Nephron progenitor cell (in vitro differentiated cells): ENCODE measurements at regions not wholly inside any gene's neighbourhood (a gene's known extent, or its start where the extent isn't known, plus 50 kb on each side); places are given as distances from the start of the nearest gene placed in this dataset.

Source experiments
- DNase-seq: peaks from one replicate; pipeline ENCODE4 v3.0.0; 2021
- H3K27ac Mint-ChIP-seq: 2 replicates; pipeline ENCODE4 v1.8.0; 2021; ENCODE audit warnings: mild to moderate bottlenecking, moderate library complexity, mixed read lengths
- H3K27me3 Mint-ChIP-seq: 2 replicates; pipeline ENCODE4 v1.8.0; 2021; ENCODE audit warnings: mild to moderate bottlenecking, low read depth, mixed read lengths; ENCODE audit not compliant: poor library complexity
- H3K36me3 Mint-ChIP-seq: 2 replicates; pipeline ENCODE4 v1.8.0; 2021; ENCODE audit warnings: low read depth, mixed read lengths
- H3K4me1 Mint-ChIP-seq: 2 replicates; pipeline ENCODE4 v1.8.0; 2021; ENCODE audit warnings: mixed read lengths
- H3K4me3 Mint-ChIP-seq: 2 replicates; pipeline ENCODE4 v1.8.0; 2021; ENCODE audit warnings: mild to moderate bottlenecking, moderate library complexity, mixed read lengths
- H3K9me3 Mint-ChIP-seq: 2 replicates; pipeline ENCODE4 v1.8.0; 2021; ENCODE audit warnings: mild to moderate bottlenecking, moderate library complexity, mixed read lengths
- TF ChIP-seq, protein P1 (sequence below): fragments of 200-600 bp; sonication (generic); IDR thresholded peaks from 2 replicates; pipeline ENCODE4 v1.5.0; 2021; ENCODE audit warnings: antibody characterized with exemption

DNA sequence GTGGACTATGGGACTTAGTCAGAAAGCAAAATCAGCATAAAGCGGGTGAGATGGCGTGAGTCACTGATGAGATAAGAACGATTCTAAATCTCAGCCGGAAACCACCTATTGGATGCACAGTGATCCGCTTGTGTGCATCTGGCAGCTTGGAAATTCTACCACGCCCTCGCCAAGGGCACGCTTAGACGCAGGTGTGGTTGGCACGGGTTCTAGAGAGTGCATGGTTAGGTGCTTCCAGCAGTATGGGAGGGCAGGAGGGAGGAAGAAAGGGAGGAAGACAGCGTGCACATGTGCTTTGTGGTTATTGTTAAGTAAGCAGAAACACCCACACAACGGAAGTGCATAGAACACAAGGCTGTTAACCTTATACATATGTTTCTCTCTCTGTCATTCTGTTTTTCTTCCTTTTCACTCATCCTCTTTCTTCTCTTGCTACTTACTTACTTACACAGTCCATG is 374.0 kb upstream of the ASIC2 start:
- Mint-ChIP-seq H3K4me1 (peaks cover 16% of the 10 kb centered on the region), H3K27ac (no peak overlapping the region), H3K36me3 (no peaks in the 10 kb centered on the region), H3K9me3 (no peaks in the 10 kb centered on the region), H3K27me3 (peaks cover 15% of the 10 kb centered on the region), H3K4me3 (no peak overlapping the region)
- DNase-seq: no peak
- TF ChIP-seq, protein P1, sequence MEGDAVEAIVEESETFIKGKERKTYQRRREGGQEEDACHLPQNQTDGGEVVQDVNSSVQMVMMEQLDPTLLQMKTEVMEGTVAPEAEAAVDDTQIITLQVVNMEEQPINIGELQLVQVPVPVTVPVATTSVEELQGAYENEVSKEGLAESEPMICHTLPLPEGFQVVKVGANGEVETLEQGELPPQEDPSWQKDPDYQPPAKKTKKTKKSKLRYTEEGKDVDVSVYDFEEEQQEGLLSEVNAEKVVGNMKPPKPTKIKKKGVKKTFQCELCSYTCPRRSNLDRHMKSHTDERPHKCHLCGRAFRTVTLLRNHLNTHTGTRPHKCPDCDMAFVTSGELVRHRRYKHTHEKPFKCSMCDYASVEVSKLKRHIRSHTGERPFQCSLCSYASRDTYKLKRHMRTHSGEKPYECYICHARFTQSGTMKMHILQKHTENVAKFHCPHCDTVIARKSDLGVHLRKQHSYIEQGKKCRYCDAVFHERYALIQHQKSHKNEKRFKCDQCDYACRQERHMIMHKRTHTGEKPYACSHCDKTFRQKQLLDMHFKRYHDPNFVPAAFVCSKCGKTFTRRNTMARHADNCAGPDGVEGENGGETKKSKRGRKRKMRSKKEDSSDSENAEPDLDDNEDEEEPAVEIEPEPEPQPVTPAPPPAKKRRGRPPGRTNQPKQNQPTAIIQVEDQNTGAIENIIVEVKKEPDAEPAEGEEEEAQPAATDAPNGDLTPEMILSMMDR: no peak

DNA sequence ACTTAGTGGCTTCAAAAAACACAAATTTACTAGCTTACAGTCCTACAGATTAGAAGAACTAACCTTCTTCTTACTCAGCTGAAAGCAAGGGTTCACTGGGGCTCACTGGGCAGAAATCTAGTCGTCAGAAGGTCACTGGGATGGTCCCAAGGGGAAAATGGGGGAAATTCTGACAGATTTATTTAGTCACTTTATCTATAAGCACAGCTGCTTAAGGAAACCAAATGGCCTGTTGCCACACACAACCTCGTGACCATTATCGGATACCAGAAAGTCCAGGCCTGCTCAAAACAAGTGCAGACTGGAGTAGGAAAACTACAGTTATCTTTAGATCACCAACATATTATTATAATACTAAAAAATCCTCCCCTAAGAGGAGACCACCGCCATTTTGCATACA is 374.6 kb upstream of the ASIC2 start:
- Mint-ChIP-seq H3K9me3 (no peaks in the 10 kb centered on the region), H3K4me3 (no peak overlapping the region), H3K36me3 (no peaks in the 10 kb centered on the region), H3K27ac (no peak overlapping the region), H3K27me3 (peaks cover 15% of the 10 kb centered on the region), H3K4me1 (peaks cover 16% of the 10 kb centered on the region)
- TF ChIP-seq, protein P1: no peak
- DNase-seq: no peak

DNA sequence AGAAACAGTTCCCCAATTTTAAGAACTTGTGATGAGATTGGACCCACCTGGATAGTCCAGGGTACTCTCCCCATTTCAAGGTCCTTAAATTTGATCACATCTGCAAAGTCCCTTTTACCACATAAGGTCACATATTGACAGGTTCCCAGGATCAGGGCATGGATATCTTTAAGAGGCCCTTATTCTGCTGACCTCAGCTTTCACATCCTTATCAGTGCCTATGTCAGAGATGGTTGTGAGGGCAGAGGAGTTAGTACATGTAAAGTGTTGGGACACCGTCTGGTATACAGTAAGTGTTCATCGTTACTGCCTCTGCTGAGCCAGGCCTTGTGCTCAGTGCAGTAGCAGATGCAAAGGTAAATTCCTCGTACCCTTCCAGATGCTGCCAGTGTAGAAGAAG is 375.4 kb upstream of the ASIC2 start:
- no peak overlapping the region for H3K4me3 Mint-ChIP-seq
- H3K9me3 Mint-ChIP-seq: no peaks in the 10 kb centered on the region
- H3K27me3 Mint-ChIP-seq: peaks cover 15% of the 10 kb centered on the region
- TF ChIP-seq, protein P1: no peak
- no peak overlapping the region for H3K27ac Mint-ChIP-seq
- H3K4me1 Mint-ChIP-seq: peaks cover 8% of the 10 kb centered on the region
- H3K36me3 Mint-ChIP-seq: no peaks in the 10 kb centered on the region
- DNase-seq: no peak

DNA sequence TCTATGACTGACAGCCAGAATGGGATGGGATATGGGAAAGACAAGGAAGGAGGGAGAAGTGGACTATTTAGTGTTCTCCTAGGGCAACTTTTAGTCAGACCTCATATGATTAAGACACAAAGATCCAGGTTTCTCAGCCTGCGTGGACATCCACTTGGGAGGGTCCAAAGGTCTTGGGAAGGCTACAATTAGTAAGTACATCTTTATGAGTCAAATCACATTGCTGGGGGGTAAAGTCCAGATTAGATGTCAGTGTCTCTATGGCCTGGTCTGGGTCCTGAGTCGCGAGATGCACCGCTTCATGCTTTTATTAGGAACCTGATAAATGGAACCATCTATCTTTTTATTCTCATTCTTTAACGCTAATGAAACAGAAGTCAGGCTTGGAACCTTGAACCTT is 378.4 kb upstream of the ASIC2 start:
- peaks cover 2% of the 10 kb centered on the region for H3K27me3 Mint-ChIP-seq
- H3K36me3 Mint-ChIP-seq: no peaks in the 10 kb centered on the region
- TF ChIP-seq, protein P1: no peak
- H3K27ac Mint-ChIP-seq: no peak overlapping the region
- no peaks in the 10 kb centered on the region for H3K9me3 Mint-ChIP-seq
- DNase-seq: no peak
- no peak overlapping the region for H3K4me3 Mint-ChIP-seq
- H3K4me1 Mint-ChIP-seq: no peaks in the 10 kb centered on the region

DNA sequence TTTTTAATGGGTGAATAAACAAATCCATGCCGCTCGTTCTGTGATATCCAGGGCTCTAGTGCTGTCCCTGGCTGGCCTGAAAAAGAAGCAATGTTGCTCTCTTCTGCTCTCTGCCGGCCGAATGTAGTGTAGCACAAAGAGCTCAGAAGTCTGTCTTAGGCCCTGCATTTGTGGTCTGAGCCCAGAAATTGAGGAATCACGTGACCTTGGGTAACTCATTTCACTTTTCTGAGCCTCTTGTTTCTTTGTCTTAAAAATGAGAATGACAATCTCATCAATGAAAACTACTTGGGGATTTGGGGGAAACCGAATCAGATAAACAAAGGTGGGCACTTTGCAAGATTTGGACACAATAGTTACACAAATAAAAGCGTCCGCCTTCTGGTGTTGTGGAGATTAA is 381.6 kb upstream of the ASIC2 start:
- Mint-ChIP-seq H3K27me3 (peaks cover 9% of the 10 kb centered on the region), H3K4me1 (no peaks in the 10 kb centered on the region), H3K4me3 (no peak overlapping the region), H3K27ac (no peak overlapping the region), H3K9me3 (no peaks in the 10 kb centered on the region), H3K36me3 (no peaks in the 10 kb centered on the region)
- TF ChIP-seq, protein P1: peak; percentile 69
- peak; percentile 77 for DNase-seq

GRCh38 chr17:33676444-33676843 is 383.3 kb upstream of the ASIC2 start:
- no peaks in the 10 kb centered on the region for H3K36me3 Mint-ChIP-seq
- H3K4me1 Mint-ChIP-seq: no peaks in the 10 kb centered on the region
- peaks cover 7% of the 10 kb centered on the region for H3K27me3 Mint-ChIP-seq
- no peaks in the 10 kb centered on the region for H3K9me3 Mint-ChIP-seq
- H3K4me3 Mint-ChIP-seq: no peak overlapping the region
- DNase-seq: no peak
- no peak overlapping the region for H3K27ac Mint-ChIP-seq
- TF ChIP-seq, protein P1: no peak
